ENCODE measurements at regions not wholly inside any gene's neighbourhood (a gene's known extent, or its start where the extent isn't known, plus 50 kb on each side); places are given as distances from the start of the nearest gene placed in this dataset.
A peak's percentile ranks its signal among the peaks of the same experiment; 100 is the strongest.

DNA sequence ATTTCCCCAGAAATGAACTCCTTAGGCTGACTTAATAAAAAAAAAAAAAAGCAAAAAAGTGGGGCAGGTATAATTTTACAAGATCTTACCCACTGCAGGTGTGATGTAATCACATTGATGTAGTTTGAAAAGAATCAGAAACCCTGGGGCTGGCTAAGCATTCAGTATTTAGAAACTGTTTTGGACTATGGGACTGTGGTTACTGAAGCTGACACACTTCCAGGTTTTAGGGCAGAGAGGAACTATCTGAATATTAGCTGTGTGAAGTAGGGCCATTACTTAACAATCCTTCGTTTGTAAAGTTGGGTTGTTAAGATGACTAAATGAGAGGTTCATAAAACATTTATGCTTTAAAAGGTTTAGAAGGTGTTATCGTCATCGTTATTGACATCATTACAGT lies 165.3 kb downstream of the FASLG start:
- ChIA-PET POLR2A (no interaction called here), CTCF (interaction anchor here (3.1 kb wide), 1 partner anchor 378 kb away, joined by 25 read pairs; no protein-coding TSS in a partner anchor)
- TF ChIP-seq, protein P1, sequence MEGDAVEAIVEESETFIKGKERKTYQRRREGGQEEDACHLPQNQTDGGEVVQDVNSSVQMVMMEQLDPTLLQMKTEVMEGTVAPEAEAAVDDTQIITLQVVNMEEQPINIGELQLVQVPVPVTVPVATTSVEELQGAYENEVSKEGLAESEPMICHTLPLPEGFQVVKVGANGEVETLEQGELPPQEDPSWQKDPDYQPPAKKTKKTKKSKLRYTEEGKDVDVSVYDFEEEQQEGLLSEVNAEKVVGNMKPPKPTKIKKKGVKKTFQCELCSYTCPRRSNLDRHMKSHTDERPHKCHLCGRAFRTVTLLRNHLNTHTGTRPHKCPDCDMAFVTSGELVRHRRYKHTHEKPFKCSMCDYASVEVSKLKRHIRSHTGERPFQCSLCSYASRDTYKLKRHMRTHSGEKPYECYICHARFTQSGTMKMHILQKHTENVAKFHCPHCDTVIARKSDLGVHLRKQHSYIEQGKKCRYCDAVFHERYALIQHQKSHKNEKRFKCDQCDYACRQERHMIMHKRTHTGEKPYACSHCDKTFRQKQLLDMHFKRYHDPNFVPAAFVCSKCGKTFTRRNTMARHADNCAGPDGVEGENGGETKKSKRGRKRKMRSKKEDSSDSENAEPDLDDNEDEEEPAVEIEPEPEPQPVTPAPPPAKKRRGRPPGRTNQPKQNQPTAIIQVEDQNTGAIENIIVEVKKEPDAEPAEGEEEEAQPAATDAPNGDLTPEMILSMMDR (IDR thresholded peaks at IDR 0.05; ENCODE audit: control extremely low read depth, extremely low read depth, low read depth, missing control alignments): no peak
- DNase-seq (ENCODE audit: extremely low spot score): no peak

DNA sequence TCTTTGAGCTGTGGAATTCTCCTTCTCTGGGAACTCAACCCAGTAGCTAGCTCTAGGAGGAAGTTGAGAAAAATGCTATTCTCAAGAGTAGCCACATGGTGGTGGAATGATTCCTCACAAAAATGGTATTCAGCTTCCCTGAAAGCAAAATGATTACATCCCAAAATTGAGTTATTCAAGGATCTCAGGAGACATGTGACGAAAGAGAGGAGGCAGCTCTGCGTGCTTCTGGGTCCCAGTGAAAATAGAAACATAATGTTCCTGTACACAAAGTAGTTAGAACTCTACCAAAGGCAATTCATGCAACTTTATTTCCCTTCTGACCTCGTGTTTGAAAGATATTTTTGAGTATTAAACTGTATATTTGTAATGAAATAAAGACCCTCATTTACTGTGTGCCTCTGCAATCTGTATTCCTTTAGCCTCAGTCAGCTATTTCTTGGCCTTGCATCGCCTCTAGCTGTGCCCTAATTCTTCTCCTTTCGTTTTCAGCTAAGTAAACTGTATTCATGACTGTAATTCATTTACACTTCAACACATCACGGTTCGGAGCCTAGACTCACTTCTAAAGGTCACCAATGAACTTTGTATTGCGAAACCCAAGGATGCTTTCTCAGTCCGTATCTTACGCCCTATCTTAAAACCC lies 167.3 kb downstream of the FASLG start:
- DNase-seq (ENCODE audit: extremely low spot score): no peak
- POLR2A ChIA-PET: no interaction called here
- CTCF ChIA-PET: interaction anchor here (0.8 to 3.1 kb wide), 14 partner anchors 10 to 379 kb away, joined by 3 to 25 read pairs (median 8); no protein-coding TSS in a partner anchor
- TF ChIP-seq, protein P1 (IDR thresholded peaks at IDR 0.05; ENCODE audit: control extremely low read depth, extremely low read depth, low read depth, missing control alignments): peak; percentile 45

DNA sequence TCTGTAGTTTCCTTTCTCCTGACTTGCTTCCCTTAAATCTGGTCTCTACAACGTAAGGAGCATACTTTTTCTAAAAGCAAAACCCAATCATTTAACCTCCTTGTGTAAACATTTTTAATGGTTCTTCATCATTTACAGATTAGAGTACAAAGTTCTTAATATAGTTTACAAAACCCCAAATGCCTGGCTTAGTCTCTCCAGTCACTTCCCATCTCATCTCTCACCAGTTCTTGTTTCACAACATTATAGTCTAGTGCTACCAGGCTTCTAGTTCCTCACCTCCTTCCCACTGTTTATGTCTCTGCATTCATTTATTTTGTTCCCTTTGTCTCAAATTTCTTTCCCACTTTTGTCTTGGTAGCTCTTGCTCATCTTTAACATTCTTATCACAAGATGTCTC lies 168.4 kb downstream of the FASLG start:
- TF ChIP-seq, protein P1 (IDR thresholded peaks at IDR 0.05; ENCODE audit: control extremely low read depth, extremely low read depth, low read depth, missing control alignments): no peak
- ChIA-PET POLR2A (no interaction called here), CTCF (interaction anchor here (1.1 to 3.1 kb wide), 9 partner anchors 8 to 375 kb away, joined by 3 to 25 read pairs (median 8); no protein-coding TSS in a partner anchor)
- no peak for DNase-seq (ENCODE audit: extremely low spot score)

DNA sequence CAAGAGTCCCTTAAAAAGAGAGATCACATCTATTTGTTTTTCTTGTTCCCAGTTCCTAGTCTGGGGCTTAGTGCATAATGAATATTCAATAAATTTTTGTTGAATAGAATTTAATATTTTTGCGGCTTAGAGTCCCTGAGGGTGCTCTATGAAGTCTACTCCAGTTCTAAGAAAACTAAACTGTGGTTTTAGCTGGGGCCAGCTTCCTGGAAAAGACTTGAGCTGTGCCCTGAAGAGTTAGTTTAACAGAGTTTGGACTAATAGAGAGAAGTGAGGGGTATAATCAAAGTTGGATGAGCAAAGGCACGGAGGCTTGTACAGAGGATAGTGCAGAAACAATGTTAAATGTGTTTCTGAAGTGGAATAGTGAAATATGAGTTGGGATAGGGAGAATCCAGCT lies 168.9 kb downstream of the FASLG start:
- ChIA-PET CTCF (interaction anchor here (1.1 to 2.5 kb wide), 4 partner anchors 9 to 86 kb away, joined by 3 to 9 read pairs (median 8); no protein-coding TSS in a partner anchor), POLR2A (no interaction called here)

DNA sequence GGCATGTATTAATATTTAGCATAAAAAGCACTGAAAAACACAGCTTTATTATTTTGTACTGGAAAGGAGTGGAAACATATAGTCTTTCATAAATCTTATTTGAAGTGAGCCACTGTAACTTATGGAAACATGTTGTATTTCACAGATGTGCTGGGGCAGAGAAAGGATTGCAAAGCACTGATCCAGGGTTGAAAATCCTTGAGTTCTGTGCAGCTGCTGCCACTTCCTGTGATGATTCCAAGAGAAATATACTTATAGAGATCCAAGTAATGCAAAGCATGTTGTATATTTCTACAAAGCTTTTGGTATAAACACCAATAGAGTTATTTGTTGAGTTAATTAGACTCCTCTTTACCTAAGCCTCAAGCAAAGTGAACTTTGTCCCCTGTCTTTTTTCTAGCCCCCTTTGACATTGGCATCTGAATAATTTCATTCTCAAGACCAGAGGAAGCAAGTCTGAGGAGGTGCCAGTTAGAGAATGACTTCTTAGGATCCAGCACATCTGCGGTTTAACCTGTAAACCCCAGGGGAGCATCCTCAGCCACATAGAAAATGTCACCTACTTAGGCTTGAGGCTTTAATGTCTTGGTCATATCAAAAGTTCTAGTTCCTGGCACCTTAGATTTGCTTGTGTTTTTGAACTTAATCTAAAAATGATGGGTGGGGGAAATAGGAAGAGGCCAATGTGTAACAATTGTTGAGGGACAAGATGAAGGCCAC lies 173.3 kb downstream of the FASLG start:
- TF ChIP-seq, protein P1 (IDR thresholded peaks at IDR 0.05; ENCODE audit: control extremely low read depth, extremely low read depth, low read depth, missing control alignments): no peak
- no peak for DNase-seq (ENCODE audit: extremely low spot score)
- POLR2A ChIA-PET: no interaction called here
- CTCF ChIA-PET: interaction anchor here (1.2 kb wide), 1 partner anchor 8 kb away, joined by 4 read pairs; no protein-coding TSS in a partner anchor

More for the DNA sequence above, 168.9 kb downstream of the FASLG start:
- TF ChIP-seq, protein P1 (IDR thresholded peaks at IDR 0.05; ENCODE audit: control extremely low read depth, extremely low read depth, low read depth, missing control alignments): no peak
- DNase-seq (ENCODE audit: extremely low spot score): no peak

DNA sequence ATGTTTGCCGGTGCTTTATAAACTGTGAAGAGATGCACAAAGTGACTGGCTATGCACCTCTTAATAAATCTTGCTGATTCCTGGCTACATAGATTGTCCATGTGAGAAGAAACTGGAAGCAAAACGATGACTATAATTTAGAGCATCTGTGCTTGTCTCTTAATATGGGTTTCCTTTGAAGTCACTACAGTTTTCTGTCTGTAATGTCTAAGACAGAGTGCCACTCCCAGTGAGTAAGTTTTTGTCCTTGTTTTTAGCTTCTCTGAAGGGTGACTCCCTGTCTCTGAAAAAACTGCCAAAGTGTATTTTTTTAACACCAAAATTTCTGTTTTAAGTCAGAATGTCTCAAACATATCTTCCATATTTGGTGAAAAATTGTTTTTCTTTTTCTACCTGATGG lies 175.1 kb downstream of the FASLG start:
- POLR2A ChIA-PET: no interaction called here
- TF ChIP-seq, protein P1 (IDR thresholded peaks at IDR 0.05; ENCODE audit: control extremely low read depth, extremely low read depth, low read depth, missing control alignments): no peak
- CTCF ChIA-PET: no interaction called here
- no peak for DNase-seq (ENCODE audit: extremely low spot score)

All from GM10248 (cell line).